Endodermal cell (in vitro differentiated cells): ENCODE measurements at regions not wholly inside any gene's neighbourhood (a gene's known extent, or its start where the extent isn't known, plus 50 kb on each side); places are given as distances from the start of the nearest gene placed in this dataset.

Source experiments
- DNase-seq: peaks from one replicate; pipeline ENCODE4 v3.0.0-alpha.2; 2017
- H3K27ac ChIP-seq: 2 replicates; pipeline ENCODE4 v1.5.1; 2013; ENCODE audit warnings: mild to moderate bottlenecking, low read depth, low read length, moderate library complexity
- H3K27me3 ChIP-seq: 2 replicates; pipeline ENCODE4 v1.6.1; 2013; ENCODE audit warnings: mild to moderate bottlenecking, low read length, moderate library complexity; ENCODE audit not compliant: insufficient read depth, control insufficient read depth, poor library complexity, severe bottlenecking
- H3K36me3 ChIP-seq: 2 replicates; pipeline ENCODE4 v1.7.0; 2013; ENCODE audit warnings: mild to moderate bottlenecking, low read length, moderate library complexity; ENCODE audit not compliant: control insufficient read depth, insufficient read depth
- H3K4me1 ChIP-seq: one replicate; pipeline ENCODE4 v1.7.0; 2013; ENCODE audit warnings: low read length; ENCODE audit not compliant: control insufficient read depth, insufficient read depth
- H3K4me3 ChIP-seq: 2 replicates; pipeline ENCODE4 v1.5.1; 2013; ENCODE audit warnings: mild to moderate bottlenecking, low read length, moderate library complexity
- H3K9ac ChIP-seq: 2 replicates; pipeline ENCODE4 v1.6.1; 2013; ENCODE audit warnings: mild to moderate bottlenecking, low read length, moderate library complexity; ENCODE audit not compliant: poor library complexity, severe bottlenecking; ENCODE audit errors: extremely low read depth
- H3K9me3 ChIP-seq: 2 replicates; pipeline ENCODE4 v1.6.1; 2013; ENCODE audit warnings: mild to moderate bottlenecking, low read length, moderate library complexity; ENCODE audit not compliant: control insufficient read depth
- H3K27ac Mint-ChIP-seq: 2 replicates; pipeline ENCODE4 v1.8.0; 2020; ENCODE audit warnings: mixed read lengths
- H3K27me3 Mint-ChIP-seq: 2 replicates; pipeline ENCODE4 v1.8.0; 2021; ENCODE audit warnings: mild to moderate bottlenecking, mixed read lengths; ENCODE audit not compliant: insufficient read depth
- H3K36me3 Mint-ChIP-seq: 2 replicates; pipeline ENCODE4 v1.8.0; 2020; ENCODE audit warnings: low read depth, mixed read lengths
- H3K4me1 Mint-ChIP-seq: 2 replicates; pipeline ENCODE4 v1.8.0; 2020; ENCODE audit warnings: mixed read lengths
- H3K4me3 Mint-ChIP-seq: 2 replicates; pipeline ENCODE4 v1.8.0; 2020; ENCODE audit warnings: mild to moderate bottlenecking, moderate library complexity, mixed read lengths
- H3K9me3 Mint-ChIP-seq: 2 replicates; pipeline ENCODE4 v1.8.0; 2020; ENCODE audit warnings: mild to moderate bottlenecking, mixed read lengths
- WGBS, 2 experiments: methylation state at CpG; one replicate each; pipeline versions ENCODE4 v1.1.5 to v1.1.7; 2013; ENCODE audit warnings: missing lambda C conversion rate in 2 of 2, mixed read lengths in 1 of 2; ENCODE audit not compliant: insufficient coverage in 1 of 2, insufficient read length in 1 of 2; 5-methylcytosine and 5-hydroxymethylcytosine counted together
- TF ChIP-seq, protein P1 (sequence below): fragments of 200-600 bp; sonication (generic); conservative IDR thresholded peaks from 2 replicates; pipeline ENCODE4 v1.5.0; 2021; ENCODE audit warnings: antibody characterized with exemption, mild to moderate bottlenecking

DNA sequence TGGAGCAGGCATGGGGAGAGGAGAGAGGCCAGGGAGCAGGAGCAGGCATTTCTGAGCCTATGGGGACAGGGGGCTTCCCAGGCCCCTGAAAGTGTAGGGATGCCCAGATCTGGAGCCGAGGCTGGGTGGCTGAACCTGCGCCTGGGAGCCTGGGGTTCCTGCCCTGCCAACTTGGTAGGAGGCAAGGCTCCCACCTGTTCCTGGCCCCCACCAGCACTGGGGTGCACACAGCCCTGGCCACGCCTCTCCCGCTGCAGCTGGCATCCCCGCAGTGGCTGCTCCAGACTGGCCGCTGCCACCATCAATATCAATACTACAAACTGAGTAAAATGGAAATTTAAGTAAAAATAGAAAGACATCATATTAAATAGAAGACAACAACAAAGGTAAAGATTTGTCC, 684.9 kb upstream of the MAP3K7 start:
- H3K9me3 Mint-ChIP-seq: no peaks in the 10 kb centered on the region
- H3K36me3 Mint-ChIP-seq: no peaks in the 10 kb centered on the region
- no peak overlapping the region for H3K4me3 ChIP-seq
- no peak overlapping the region for H3K4me3 Mint-ChIP-seq
- H3K27me3 ChIP-seq: no peaks in the 10 kb centered on the region
- no peak overlapping the region for H3K27ac ChIP-seq
- H3K9me3 ChIP-seq: peaks cover 18% of the 10 kb centered on the region
- DNase-seq: no peak
- H3K36me3 ChIP-seq: no peaks in the 10 kb centered on the region
- peaks cover 12% of the 10 kb centered on the region for H3K4me1 Mint-ChIP-seq
- H3K9ac ChIP-seq: no peak overlapping the region
- no peaks in the 10 kb centered on the region for H3K4me1 ChIP-seq
- H3K27me3 Mint-ChIP-seq: no peaks in the 10 kb centered on the region
- 95% methylated on average over 5 of the region's 6 CpGs; no CpG with 5 or more reads in 1 of the 2 experiments for WGBS, 2 experiments
- H3K27ac Mint-ChIP-seq: no peak overlapping the region
- TF ChIP-seq, protein P1, sequence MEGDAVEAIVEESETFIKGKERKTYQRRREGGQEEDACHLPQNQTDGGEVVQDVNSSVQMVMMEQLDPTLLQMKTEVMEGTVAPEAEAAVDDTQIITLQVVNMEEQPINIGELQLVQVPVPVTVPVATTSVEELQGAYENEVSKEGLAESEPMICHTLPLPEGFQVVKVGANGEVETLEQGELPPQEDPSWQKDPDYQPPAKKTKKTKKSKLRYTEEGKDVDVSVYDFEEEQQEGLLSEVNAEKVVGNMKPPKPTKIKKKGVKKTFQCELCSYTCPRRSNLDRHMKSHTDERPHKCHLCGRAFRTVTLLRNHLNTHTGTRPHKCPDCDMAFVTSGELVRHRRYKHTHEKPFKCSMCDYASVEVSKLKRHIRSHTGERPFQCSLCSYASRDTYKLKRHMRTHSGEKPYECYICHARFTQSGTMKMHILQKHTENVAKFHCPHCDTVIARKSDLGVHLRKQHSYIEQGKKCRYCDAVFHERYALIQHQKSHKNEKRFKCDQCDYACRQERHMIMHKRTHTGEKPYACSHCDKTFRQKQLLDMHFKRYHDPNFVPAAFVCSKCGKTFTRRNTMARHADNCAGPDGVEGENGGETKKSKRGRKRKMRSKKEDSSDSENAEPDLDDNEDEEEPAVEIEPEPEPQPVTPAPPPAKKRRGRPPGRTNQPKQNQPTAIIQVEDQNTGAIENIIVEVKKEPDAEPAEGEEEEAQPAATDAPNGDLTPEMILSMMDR: no peak

DNA sequence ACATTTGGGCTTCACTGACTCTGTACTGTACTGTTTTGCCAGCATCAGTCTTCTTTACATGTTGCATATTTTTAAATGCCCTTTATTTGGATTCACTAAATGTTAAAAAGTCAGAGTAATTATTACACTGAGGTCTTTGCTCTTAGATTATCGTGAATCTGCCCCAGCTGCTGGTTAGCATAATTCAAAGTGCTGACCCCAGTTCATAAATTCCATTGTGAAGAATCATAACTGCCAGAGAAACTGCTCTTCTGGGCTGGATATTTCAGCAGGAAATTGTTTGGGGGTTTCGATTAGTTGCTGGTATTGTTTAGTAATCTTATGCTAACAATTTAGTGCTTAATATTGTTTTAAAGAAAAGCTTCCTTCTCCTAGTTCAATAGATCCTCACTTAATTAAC, 682.1 kb upstream of the MAP3K7 start:
- Histone ChIP-seq H3K9ac (no peak overlapping the region), H3K9me3 (peaks cover 18% of the 10 kb centered on the region), H3K4me1 (no peaks in the 10 kb centered on the region), H3K27me3 (no peaks in the 10 kb centered on the region), H3K4me3 (no peak overlapping the region), H3K36me3 (no peaks in the 10 kb centered on the region), H3K27ac (no peak overlapping the region)
- 80 to 100% methylated on average over 1 to 2 of the region's 2 CpGs for WGBS, 2 experiments
- no peak for DNase-seq
- peaks cover 6% of the 10 kb centered on the region for H3K4me1 Mint-ChIP-seq
- no peaks in the 10 kb centered on the region for H3K9me3 Mint-ChIP-seq
- no peaks in the 10 kb centered on the region for H3K27me3 Mint-ChIP-seq
- H3K4me3 Mint-ChIP-seq: no peak overlapping the region
- no peak overlapping the region for H3K27ac Mint-ChIP-seq
- no peaks in the 10 kb centered on the region for H3K36me3 Mint-ChIP-seq
- TF ChIP-seq, protein P1: no peak

DNA sequence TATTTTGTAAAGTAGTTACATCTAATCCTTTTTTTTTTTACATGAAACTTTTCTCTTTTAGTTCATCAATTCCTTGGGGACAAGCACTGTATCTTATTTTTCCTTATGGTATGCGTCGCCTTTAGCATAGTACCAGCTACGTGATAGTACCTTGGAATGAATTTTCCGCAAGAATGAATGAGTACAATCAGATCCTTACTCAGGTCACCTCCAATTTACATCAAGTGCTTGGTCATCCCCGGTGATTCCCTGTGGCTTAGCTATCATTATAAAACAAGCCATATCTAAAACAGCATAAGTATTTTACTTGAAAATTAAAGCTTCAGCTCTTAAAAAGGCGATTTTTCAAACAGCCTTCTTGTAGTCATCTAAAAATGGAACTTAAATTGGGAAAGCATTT, 680.4 kb upstream of the MAP3K7 start:
- Mint-ChIP-seq H3K27ac (no peak overlapping the region), H3K36me3 (no peaks in the 10 kb centered on the region), H3K9me3 (no peaks in the 10 kb centered on the region), H3K27me3 (no peaks in the 10 kb centered on the region), H3K4me3 (no peak overlapping the region), H3K4me1 (peaks cover 6% of the 10 kb centered on the region)
- DNase-seq: no peak
- Histone ChIP-seq H3K4me1 (no peaks in the 10 kb centered on the region), H3K4me3 (no peak overlapping the region), H3K27me3 (no peaks in the 10 kb centered on the region), H3K27ac (no peak overlapping the region), H3K9me3 (peaks cover 18% of the 10 kb centered on the region), H3K36me3 (no peaks in the 10 kb centered on the region), H3K9ac (no peak overlapping the region)
- TF ChIP-seq, protein P1: no peak
- 89 to 94% methylated on average over 6 of the region's 6 CpGs for whole genome bisulfite sequencing, 2 experiments
